Smooth muscle cell (in vitro differentiated cells): ENCODE measurements at regions not wholly inside any gene's neighbourhood (a gene's known extent, or its start where the extent isn't known, plus 50 kb on each side); places are given as distances from the start of the nearest gene placed in this dataset.

ENCODE experiments used
- DNase-seq: peaks from one replicate; lab custom pipeline; 2025; ENCODE audit not compliant: unreplicated experiment; lab: John Stamatoyannopoulos, UW
- H2AFZ ChIP-seq: fragments of 200-600 bp; sonication (generic); 2 replicates; pipeline ENCODE4 v1.6.0; 2016; ENCODE audit warnings: antibody characterized with exemption, low read depth, mild to moderate bottlenecking
- H3F3A ChIP-seq: fragments of 200-600 bp; sonication (generic); 2 replicates; pipeline ENCODE4 v1.6.0; 2017; ENCODE audit warnings: antibody characterized with exemption, low read depth
- H3K27ac ChIP-seq: fragments of 200-600 bp; sonication (generic); 2 replicates; pipeline ENCODE4 v1.5.1; 2016; ENCODE audit warnings: low read depth, mild to moderate bottlenecking
- H3K27me3 ChIP-seq: fragments of 200-600 bp; sonication (generic); 2 replicates; pipeline ENCODE4 v1.6.1; 2016; ENCODE audit warnings: low read depth, mild to moderate bottlenecking
- H3K36me3 ChIP-seq: fragments of 200-600 bp; sonication (generic); 2 replicates; pipeline ENCODE4 v1.5.1; 2016; ENCODE audit warnings: low read depth
- H3K4me1 ChIP-seq: fragments of 200-600 bp; sonication (generic); 2 replicates; pipeline ENCODE4 v1.5.1; 2016; ENCODE audit warnings: low read depth
- H3K4me2 ChIP-seq: fragments of 200-600 bp; sonication (generic); 2 replicates; pipeline ENCODE4 v1.6.0; 2016; ENCODE audit warnings: mild to moderate bottlenecking
- H3K4me3 ChIP-seq: fragments of 200-600 bp; sonication (generic); 2 replicates; pipeline ENCODE4 v1.5.1; 2016; ENCODE audit warnings: mild to moderate bottlenecking
- H3K79me2 ChIP-seq: fragments of 200-600 bp; sonication (generic); 2 replicates; pipeline ENCODE4 v1.6.0; 2016; ENCODE audit warnings: low read depth, mild to moderate bottlenecking
- H3K9ac ChIP-seq: fragments of 200-600 bp; sonication (generic); 2 replicates; pipeline ENCODE4 v1.6.0; 2016; ENCODE audit warnings: low read depth
- H3K9me3 ChIP-seq: fragments of 200-600 bp; sonication (generic); replicated peaks from 2 replicates; pipeline ENCODE4 v1.5.1; 2016; ENCODE audit warnings: low read depth
- H4K20me1 ChIP-seq: fragments of 200-600 bp; sonication (generic); 2 replicates; pipeline ENCODE4 v1.6.0; 2016; ENCODE audit warnings: low read depth
- WGBS: methylation state at CpG from one replicate; pipeline ENCODE4 v1.1.7; 2016; ENCODE audit warnings: low lambda C conversion rate; 5-methylcytosine and 5-hydroxymethylcytosine counted together
- TF ChIP-seq, protein P1 (sequence below): fragments of 200-600 bp; sonication (generic); IDR thresholded peaks from 2 replicates; pipeline ENCODE4 v1.5.1; 2017; ENCODE audit warnings: borderline replicate concordance, mild to moderate bottlenecking, antibody characterized with exemption; ENCODE audit not compliant: insufficient read depth, poor library complexity, severe bottlenecking

DNA sequence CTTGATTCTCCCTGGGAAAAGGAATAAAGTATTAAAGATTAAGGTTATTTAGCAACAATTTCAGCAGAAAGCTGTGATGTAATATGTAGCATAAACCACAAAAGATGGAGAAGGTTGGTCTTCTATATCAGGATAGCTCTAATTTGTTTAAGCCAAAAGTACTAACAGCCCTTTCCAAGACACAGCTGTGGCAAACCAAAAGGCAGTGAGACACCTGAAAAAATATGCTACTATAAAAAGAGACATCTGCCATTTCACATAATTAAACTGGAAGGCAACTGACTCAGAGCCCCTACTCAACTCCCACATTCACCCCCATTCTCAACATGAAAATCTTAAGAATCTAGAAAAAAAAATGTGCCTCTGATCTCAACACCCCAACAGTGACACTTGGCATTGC, 390.2 kb upstream of the PRICKLE1 start:
- no peaks in the 10 kb centered on the region for H3K79me2 ChIP-seq
- no peaks in the 10 kb centered on the region for H3K9me3 ChIP-seq
- no peak overlapping the region for H3K4me2 ChIP-seq
- H3K27me3 ChIP-seq, result no peaks in the 10 kb centered on the region
- H3K36me3 ChIP-seq, result no peaks in the 10 kb centered on the region
- H2AFZ ChIP-seq, result no peak overlapping the region
- H3K4me1 ChIP-seq, result peaks cover 38% of the 10 kb centered on the region
- peaks cover 37% of the 10 kb centered on the region for H3F3A ChIP-seq
- no peak overlapping the region for H3K9ac ChIP-seq
- H3K27ac ChIP-seq, result peak overlapping the region; percentile 87
- TF ChIP-seq, protein P1, sequence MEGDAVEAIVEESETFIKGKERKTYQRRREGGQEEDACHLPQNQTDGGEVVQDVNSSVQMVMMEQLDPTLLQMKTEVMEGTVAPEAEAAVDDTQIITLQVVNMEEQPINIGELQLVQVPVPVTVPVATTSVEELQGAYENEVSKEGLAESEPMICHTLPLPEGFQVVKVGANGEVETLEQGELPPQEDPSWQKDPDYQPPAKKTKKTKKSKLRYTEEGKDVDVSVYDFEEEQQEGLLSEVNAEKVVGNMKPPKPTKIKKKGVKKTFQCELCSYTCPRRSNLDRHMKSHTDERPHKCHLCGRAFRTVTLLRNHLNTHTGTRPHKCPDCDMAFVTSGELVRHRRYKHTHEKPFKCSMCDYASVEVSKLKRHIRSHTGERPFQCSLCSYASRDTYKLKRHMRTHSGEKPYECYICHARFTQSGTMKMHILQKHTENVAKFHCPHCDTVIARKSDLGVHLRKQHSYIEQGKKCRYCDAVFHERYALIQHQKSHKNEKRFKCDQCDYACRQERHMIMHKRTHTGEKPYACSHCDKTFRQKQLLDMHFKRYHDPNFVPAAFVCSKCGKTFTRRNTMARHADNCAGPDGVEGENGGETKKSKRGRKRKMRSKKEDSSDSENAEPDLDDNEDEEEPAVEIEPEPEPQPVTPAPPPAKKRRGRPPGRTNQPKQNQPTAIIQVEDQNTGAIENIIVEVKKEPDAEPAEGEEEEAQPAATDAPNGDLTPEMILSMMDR, result no peak
- H4K20me1 ChIP-seq, result no peaks in the 10 kb centered on the region
- H3K4me3 ChIP-seq, result no peak overlapping the region
- no peak for DNase-seq

DNA sequence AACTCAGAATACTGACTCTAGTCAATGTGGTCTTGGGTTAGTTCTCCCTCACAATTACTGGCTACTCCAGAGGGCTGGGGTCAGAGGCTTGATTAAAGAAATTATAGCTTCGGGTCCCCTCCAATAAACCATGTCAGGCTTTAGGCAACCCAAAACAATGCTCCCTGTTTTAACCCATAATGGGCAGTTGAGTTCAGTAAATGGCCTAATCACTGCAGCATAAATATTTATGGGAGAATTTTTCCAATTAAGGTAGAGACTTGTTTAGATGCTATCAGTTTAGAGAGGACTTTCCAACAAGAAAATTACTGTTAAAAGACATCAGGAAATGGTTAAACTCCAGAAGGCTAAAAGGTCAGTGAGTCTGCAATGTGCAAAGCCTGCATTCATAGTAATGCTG, 389.2 kb upstream of the PRICKLE1 start:
- Histone ChIP-seq H3K4me3 (no peak overlapping the region), H3K27me3 (no peaks in the 10 kb centered on the region), H3K4me2 (no peak overlapping the region), H2AFZ (peak overlapping the region; percentile 18), H3K9me3 (no peaks in the 10 kb centered on the region), H3K4me1 (peaks cover 36% of the 10 kb centered on the region), H3K9ac (no peak overlapping the region), H3K36me3 (no peaks in the 10 kb centered on the region), H3K27ac (peak overlapping the region; percentile 27), H4K20me1 (no peaks in the 10 kb centered on the region), H3F3A (peaks cover 30% of the 10 kb centered on the region), H3K79me2 (no peaks in the 10 kb centered on the region)
- TF ChIP-seq, protein P1, result no peak
- WGBS, result 19% methylated on average over 1 of the region's 1 CpG
- no peak for DNase-seq

DNA sequence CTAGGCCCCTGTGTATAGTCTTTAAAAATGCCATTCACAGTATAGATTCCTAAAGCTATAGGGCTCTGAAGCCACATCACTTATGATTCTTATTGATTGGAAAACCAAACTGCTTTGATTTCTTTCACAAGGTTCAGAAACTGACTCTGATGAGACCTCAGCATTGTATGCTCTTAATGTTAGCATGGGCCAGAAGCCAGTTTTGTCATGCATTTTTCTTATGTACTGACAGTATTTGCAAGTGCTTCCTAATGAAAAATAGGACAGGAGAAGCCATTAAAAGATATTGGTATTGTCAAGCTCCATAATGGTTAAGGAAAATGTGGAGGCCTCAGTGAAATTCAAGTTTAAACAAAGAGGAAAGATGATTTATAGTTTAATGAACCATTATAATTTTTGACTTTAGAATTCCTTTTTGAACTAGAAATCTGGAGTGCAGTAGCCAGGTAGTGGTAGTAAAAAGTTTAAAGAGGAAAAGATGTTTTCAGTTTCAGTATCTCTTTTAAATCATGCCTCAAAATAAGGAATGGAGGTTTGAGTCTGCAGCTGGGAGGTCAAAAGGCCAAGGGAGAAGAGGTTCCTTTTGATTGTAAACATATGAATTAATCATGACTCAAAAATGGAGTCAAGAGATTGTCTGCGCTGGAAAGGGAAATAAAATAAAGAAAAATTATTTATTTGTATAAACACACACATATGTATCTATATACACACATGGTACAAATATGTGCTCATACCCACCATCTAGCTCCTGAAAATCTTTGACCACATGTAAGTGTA, 388.1 kb upstream of the PRICKLE1 start:
- no peaks in the 10 kb centered on the region for H3K27me3 ChIP-seq
- H3K27ac ChIP-seq, result no peak overlapping the region
- no peaks in the 10 kb centered on the region for H3K9me3 ChIP-seq
- H3K36me3 ChIP-seq, result no peaks in the 10 kb centered on the region
- H3K9ac ChIP-seq, result no peak overlapping the region
- no peak overlapping the region for H3K4me2 ChIP-seq
- TF ChIP-seq, protein P1, result no peak
- H2AFZ ChIP-seq, result no peak overlapping the region
- H3F3A ChIP-seq, result peaks cover 24% of the 10 kb centered on the region
- peaks cover 26% of the 10 kb centered on the region for H3K4me1 ChIP-seq
- H3K4me3 ChIP-seq, result no peak overlapping the region
- H3K79me2 ChIP-seq, result no peaks in the 10 kb centered on the region
- H4K20me1 ChIP-seq, result no peaks in the 10 kb centered on the region
- WGBS, result 86% methylated on average over 1 of the region's 1 CpG
- no peak for DNase-seq

DNA sequence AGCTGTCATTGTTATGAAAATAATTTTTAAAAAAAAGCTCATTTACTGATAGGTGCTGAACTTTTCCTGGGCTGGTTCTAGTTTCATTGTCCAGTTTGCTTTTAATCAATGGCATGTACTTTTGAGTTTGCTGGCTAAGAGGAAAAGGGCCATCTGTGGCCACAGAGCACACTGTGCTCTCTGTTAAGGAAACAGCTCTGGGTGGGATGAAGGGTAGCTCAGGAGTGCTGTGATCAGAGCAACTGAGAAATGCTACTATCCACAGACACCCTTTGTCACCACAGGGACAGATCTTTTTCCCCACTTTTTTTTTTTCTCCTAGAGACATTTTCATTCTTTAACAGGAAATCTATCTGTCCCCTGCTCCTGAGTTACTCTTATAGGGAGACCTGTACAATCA, 387.1 kb upstream of the PRICKLE1 start:
- Histone ChIP-seq H3K36me3 (no peaks in the 10 kb centered on the region), H3K27ac (peak overlapping the region; percentile 36), H2AFZ (no peak overlapping the region), H3K27me3 (no peaks in the 10 kb centered on the region), H3K4me1 (peaks cover 16% of the 10 kb centered on the region), H3K79me2 (no peaks in the 10 kb centered on the region), H3F3A (peaks cover 14% of the 10 kb centered on the region), H3K9ac (no peak overlapping the region), H3K4me3 (no peak overlapping the region), H3K9me3 (no peaks in the 10 kb centered on the region), H4K20me1 (no peaks in the 10 kb centered on the region), H3K4me2 (no peak overlapping the region)
- TF ChIP-seq, protein P1, result no peak
- DNase-seq, result no peak
